ENCODE measurements at regions not wholly inside any gene's neighbourhood (a gene's known extent, or its start where the extent isn't known, plus 50 kb on each side); places are given as distances from the start of the nearest gene placed in this dataset.

DNA sequence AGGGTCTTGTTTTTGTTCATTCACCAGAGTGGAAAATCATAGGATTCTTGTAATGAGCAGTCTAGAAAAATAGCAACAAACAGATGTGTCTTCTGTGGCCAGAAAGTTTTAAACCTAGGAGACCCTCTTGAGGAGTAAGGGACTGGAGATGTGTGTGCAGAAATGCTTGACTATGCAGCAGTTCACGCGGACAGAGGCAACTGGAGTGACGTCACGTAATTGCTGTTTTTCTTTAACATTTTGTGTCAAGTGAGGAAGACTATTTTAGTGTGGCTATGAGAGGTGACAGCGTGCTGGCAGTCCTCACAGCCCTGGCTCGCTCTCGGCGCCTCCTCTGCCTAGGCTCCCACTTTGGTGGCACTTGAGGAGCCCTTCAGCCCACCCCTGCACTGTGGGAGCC lies 163.1 kb upstream of the PTCH1 start (continued):
- TF ChIP-seq, protein P1, sequence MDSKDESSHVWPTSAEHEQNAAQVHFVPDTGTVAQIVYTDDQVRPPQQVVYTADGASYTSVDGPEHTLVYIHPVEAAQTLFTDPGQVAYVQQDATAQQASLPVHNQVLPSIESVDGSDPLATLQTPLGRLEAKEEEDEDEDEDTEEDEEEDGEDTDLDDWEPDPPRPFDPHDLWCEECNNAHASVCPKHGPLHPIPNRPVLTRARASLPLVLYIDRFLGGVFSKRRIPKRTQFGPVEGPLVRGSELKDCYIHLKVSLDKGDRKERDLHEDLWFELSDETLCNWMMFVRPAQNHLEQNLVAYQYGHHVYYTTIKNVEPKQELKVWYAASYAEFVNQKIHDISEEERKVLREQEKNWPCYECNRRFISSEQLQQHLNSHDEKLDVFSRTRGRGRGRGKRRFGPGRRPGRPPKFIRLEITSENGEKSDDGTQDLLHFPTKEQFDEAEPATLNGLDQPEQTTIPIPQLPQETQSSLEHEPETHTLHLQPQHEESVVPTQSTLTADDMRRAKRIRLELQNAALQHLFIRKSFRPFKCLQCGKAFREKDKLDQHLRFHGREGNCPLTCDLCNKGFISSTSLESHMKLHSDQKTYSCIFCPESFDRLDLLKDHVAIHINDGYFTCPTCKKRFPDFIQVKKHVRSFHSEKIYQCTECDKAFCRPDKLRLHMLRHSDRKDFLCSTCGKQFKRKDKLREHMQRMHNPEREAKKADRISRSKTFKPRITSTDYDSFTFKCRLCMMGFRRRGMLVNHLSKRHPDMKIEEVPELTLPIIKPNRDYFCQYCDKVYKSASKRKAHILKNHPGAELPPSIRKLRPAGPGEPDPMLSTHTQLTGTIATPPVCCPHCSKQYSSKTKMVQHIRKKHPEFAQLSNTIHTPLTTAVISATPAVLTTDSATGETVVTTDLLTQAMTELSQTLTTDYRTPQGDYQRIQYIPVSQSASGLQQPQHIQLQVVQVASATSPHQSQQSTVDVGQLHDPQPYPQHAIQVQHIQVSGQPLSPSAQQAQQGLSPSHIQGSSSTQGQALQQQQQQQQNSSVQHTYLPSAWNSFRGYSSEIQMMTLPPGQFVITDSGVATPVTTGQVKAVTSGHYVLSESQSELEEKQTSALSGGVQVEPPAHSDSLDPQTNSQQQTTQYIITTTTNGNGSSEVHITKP (tag by site-specific recombination; IDR thresholded peaks at IDR 0.05): no peak
- TF ChIP-seq ZNF324 (tag by site-specific recombination; IDR thresholded peaks at IDR 0.05) (no peak), ZNF560 (tag by site-specific recombination; IDR thresholded peaks at IDR 0.05; ENCODE audit: borderline replicate concordance) (no peak), SALL2 (tag by site-specific recombination; IDR thresholded peaks at IDR 0.05; ENCODE audit: borderline replicate concordance) (no peak), ZNF707 (tag by site-specific recombination; IDR thresholded peaks at IDR 0.05) (no peak), ZNF629 (tag by site-specific recombination; IDR thresholded peaks at IDR 0.05) (no peak), TCF7L2 (IDR thresholded peaks at IDR 0.05; ENCODE audit: borderline replicate concordance, low read depth, low read length) (no peak), ZNF561 (tag by site-specific recombination; IDR thresholded peaks at IDR 0.05; ENCODE audit: borderline replicate concordance) (no peak), KLF16 (tag by site-specific recombination; IDR thresholded peaks at IDR 0.05) (no peak), ZNF433 (tag by site-specific recombination; IDR thresholded peaks at IDR 0.05; ENCODE audit: low read depth) (no peak)
- TF ChIP-seq, protein P2, sequence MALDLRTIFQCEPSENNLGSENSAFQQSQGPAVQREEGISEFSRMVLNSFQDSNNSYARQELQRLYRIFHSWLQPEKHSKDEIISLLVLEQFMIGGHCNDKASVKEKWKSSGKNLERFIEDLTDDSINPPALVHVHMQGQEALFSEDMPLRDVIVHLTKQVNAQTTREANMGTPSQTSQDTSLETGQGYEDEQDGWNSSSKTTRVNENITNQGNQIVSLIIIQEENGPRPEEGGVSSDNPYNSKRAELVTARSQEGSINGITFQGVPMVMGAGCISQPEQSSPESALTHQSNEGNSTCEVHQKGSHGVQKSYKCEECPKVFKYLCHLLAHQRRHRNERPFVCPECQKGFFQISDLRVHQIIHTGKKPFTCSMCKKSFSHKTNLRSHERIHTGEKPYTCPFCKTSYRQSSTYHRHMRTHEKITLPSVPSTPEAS (tag by site-specific recombination; IDR thresholded peaks at IDR 0.05): no peak

DNA sequence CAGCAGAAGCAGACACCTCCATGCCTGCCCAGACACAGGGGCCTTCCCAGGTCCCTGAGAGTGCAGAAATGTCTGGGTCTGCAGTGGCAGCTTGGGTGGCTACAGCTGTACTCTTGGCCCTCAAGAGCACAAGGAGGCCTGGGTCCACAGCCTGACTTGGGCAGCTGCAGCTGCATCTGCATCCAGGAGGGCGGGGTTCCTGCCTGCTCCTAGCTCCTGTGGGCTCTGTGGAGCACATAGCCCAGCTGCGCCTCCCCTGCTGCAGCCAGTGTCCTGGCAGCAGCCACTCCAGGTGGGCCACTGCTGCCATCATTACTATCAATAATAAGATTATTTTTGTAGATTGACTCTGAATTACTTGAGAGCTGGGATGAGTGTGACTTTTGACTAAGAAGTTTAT lies 162.0 kb upstream of the PTCH1 start:
- Histone ChIP-seq H3K9me3 (ENCODE audit: control insufficient read depth, insufficient read depth, low read depth, low read length) (no peaks in the 10 kb centered on the region), H3K4me1 (ENCODE audit: control insufficient read depth, insufficient read depth, low read length) (no peaks in the 10 kb centered on the region), H3K36me3 (ENCODE audit: control insufficient read depth in 2 of 2, insufficient read depth in 1 of 2, low read length in 2 of 2) (no peaks in the 10 kb centered on the region), H3K4me3 (ENCODE audit: low read depth, low read length) (no peak overlapping the region), H3K27ac (ENCODE audit: extremely low read depth, low read depth, low read length) (no peak overlapping the region)
- ChIA-PET CTCF (no interaction called here), POLR2A (no interaction called here)
- TF ChIP-seq, protein P3, sequence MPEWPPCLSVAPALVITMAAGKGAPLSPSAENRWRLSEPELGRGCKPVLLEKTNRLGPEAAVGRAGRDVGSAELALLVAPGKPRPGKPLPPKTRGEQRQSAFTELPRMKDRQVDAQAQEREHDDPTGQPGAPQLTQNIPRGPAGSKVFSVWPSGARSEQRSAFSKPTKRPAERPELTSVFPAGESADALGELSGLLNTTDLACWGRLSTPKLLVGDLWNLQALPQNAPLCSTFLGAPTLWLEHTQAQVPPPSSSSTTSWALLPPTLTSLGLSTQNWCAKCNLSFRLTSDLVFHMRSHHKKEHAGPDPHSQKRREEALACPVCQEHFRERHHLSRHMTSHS (tag by site-specific recombination; IDR thresholded peaks at IDR 0.05): no peak
- no peak for TF ChIP-seq ZBTB21 (tag by site-specific recombination; IDR thresholded peaks at IDR 0.05)
- TF ChIP-seq ZEB2 (tag by site-specific recombination; IDR thresholded peaks at IDR 0.05): no peak
- TF ChIP-seq GLIS2 (tag by site-specific recombination; IDR thresholded peaks at IDR 0.05): no peak
- TF ChIP-seq, protein P4, sequence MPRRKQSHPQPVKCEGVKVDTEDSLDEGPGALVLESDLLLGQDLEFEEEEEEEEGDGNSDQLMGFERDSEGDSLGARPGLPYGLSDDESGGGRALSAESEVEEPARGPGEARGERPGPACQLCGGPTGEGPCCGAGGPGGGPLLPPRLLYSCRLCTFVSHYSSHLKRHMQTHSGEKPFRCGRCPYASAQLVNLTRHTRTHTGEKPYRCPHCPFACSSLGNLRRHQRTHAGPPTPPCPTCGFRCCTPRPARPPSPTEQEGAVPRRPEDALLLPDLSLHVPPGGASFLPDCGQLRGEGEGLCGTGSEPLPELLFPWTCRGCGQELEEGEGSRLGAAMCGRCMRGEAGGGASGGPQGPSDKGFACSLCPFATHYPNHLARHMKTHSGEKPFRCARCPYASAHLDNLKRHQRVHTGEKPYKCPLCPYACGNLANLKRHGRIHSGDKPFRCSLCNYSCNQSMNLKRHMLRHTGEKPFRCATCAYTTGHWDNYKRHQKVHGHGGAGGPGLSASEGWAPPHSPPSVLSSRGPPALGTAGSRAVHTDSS (tag by site-specific recombination; IDR thresholded peaks at IDR 0.05): no peak
- TF ChIP-seq MZF1 (tag by site-specific recombination; IDR thresholded peaks at IDR 0.05; ENCODE audit: borderline replicate concordance): no peak
- no peak for TF ChIP-seq YY1 (tag by site-specific recombination; IDR thresholded peaks at IDR 0.05)
- no peak for TF ChIP-seq ZNF366 (tag by site-specific recombination; conservative IDR thresholded peaks at IDR 0.05)
- no peak for TF ChIP-seq ZNF10 (tag by site-specific recombination; IDR thresholded peaks at IDR 0.05)
- no peak for TF ChIP-seq ZNF624 (tag by site-specific recombination; IDR thresholded peaks at IDR 0.05)
- TF ChIP-seq ZNF23 (tag by site-specific recombination; IDR thresholded peaks at IDR 0.05; ENCODE audit: borderline replicate concordance): no peak
- TF ChIP-seq ZNF664 (tag by site-specific recombination; IDR thresholded peaks at IDR 0.05): no peak
- TF ChIP-seq GLIS1 (tag by site-specific recombination; IDR thresholded peaks at IDR 0.05): no peak
- TF ChIP-seq ZNF768 (tag by site-specific recombination; IDR thresholded peaks at IDR 0.05): no peak
- TF ChIP-seq, protein P5, sequence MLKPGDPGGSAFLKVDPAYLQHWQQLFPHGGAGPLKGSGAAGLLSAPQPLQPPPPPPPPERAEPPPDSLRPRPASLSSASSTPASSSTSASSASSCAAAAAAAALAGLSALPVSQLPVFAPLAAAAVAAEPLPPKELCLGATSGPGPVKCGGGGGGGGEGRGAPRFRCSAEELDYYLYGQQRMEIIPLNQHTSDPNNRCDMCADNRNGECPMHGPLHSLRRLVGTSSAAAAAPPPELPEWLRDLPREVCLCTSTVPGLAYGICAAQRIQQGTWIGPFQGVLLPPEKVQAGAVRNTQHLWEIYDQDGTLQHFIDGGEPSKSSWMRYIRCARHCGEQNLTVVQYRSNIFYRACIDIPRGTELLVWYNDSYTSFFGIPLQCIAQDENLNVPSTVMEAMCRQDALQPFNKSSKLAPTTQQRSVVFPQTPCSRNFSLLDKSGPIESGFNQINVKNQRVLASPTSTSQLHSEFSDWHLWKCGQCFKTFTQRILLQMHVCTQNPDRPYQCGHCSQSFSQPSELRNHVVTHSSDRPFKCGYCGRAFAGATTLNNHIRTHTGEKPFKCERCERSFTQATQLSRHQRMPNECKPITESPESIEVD (tag by site-specific recombination; IDR thresholded peaks at IDR 0.05): no peak
- TF ChIP-seq, protein P6, sequence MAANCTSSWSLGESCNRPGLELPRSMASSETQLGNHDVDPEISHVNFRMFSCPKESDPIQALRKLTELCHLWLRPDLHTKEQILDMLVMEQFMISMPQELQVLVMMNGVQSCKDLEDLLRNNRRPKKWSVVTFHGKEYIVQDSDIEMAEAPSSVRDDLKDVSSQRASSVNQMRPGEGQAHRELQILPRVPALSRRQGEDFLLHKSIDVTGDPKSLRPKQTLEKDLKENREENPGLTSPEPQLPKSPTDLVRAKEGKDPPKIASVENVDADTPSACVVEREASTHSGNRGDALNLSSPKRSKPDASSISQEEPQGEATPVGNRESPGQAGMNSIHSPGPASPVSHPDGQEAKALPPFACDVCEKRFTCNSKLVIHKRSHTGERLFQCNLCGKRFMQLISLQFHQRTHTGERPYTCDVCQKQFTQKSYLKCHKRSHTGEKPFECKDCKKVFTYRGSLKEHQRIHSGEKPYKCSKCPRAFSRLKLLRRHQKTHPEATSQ (tag by site-specific recombination; IDR thresholded peaks at IDR 0.05): no peak
